Trophoblast cell (in vitro differentiated cells and primary cell): ENCODE measurements at regions not wholly inside any gene's neighbourhood (a gene's known extent, or its start where the extent isn't known, plus 50 kb on each side); places are given as distances from the start of the nearest gene placed in this dataset.
"Not testable (repeated sequence)": the region's sequence is repeated elsewhere in the genome, so short reads cannot be mapped to it uniquely, and the experiment has no call there.

Source experiments
- DNase-seq, 2 donors: peaks; one replicate each; pipeline ENCODE4 v3.0.0-alpha.2; 2016
- H2AFZ ChIP-seq: 2 replicates; pipeline ENCODE4 v1.6.1; 2013; ENCODE audit warnings: low read length, moderate library complexity, mild to moderate bottlenecking; ENCODE audit not compliant: insufficient read depth, poor library complexity
- H2AK5ac ChIP-seq: 2 replicates; pipeline ENCODE4 v1.6.1; 2013; ENCODE audit warnings: mild to moderate bottlenecking, low read length
- H2BK120ac ChIP-seq: 2 replicates; pipeline ENCODE4 v1.6.1; 2013; ENCODE audit warnings: low read length, mild to moderate bottlenecking, moderate library complexity; ENCODE audit not compliant: insufficient read depth, poor library complexity
- H2BK12ac ChIP-seq: 2 replicates; pipeline ENCODE4 v1.6.1; 2013; ENCODE audit warnings: mild to moderate bottlenecking, low read length, moderate library complexity
- H2BK5ac ChIP-seq: 2 replicates; pipeline ENCODE4 v1.6.1; 2013; ENCODE audit warnings: low read length, low read depth, moderate library complexity, mild to moderate bottlenecking; ENCODE audit not compliant: poor library complexity
- H3K14ac ChIP-seq: 2 replicates; pipeline ENCODE4 v1.6.1; 2013; ENCODE audit warnings: mild to moderate bottlenecking, low read length
- H3K18ac ChIP-seq: 2 replicates; pipeline ENCODE4 v1.6.1; 2013; ENCODE audit warnings: mild to moderate bottlenecking, low read length
- H3K23ac ChIP-seq: 2 replicates; pipeline ENCODE4 v1.6.1; 2013; ENCODE audit warnings: low read length
- H3K27ac ChIP-seq: 2 replicates; pipeline ENCODE4 v1.5.1; 2013; ENCODE audit warnings: low read depth, mild to moderate bottlenecking, inconsistent platforms, low read length, moderate library complexity
- H3K27me3 ChIP-seq: 2 replicates; pipeline ENCODE4 v1.6.1; 2013; ENCODE audit warnings: inconsistent platforms, mild to moderate bottlenecking, low read length, moderate library complexity; ENCODE audit not compliant: insufficient read depth
- H3K36me3 ChIP-seq, 2 experiments: 1 replicate in 1 of 2; 2 replicates in 1 of 2; pipeline ENCODE4 v1.6.1; 2013; ENCODE audit warnings: low read length in 2 of 2, mild to moderate bottlenecking in 2 of 2, moderate library complexity in 1 of 2; ENCODE audit not compliant: insufficient read depth in 2 of 2, control insufficient read depth in 1 of 2
- H3K4ac ChIP-seq: 2 replicates; pipeline ENCODE4 v1.6.1; 2013; ENCODE audit warnings: low read depth, mild to moderate bottlenecking, low read length, moderate library complexity
- H3K4me1 ChIP-seq, 2 experiments: 1 replicate in 1 of 2; 2 replicates in 1 of 2; pipeline ENCODE4 v1.6.1; 2013; ENCODE audit warnings: low read length in 2 of 2, mild to moderate bottlenecking in 2 of 2, moderate library complexity in 1 of 2; ENCODE audit not compliant: insufficient read depth in 2 of 2, control insufficient read depth in 1 of 2
- H3K4me2 ChIP-seq: 2 replicates; pipeline ENCODE4 v1.6.1; 2013; ENCODE audit warnings: inconsistent platforms, mild to moderate bottlenecking, low read length, moderate library complexity
- H3K4me3 ChIP-seq: 2 replicates; pipeline ENCODE4 v1.5.1; 2013; ENCODE audit warnings: mild to moderate bottlenecking, low read depth, low read length, inconsistent platforms
- H3K79me1 ChIP-seq: one replicate; pipeline ENCODE4 v1.6.1; 2013; ENCODE audit warnings: low read length
- H3K79me2 ChIP-seq: 2 replicates; pipeline ENCODE4 v1.6.1; 2013; ENCODE audit warnings: low read length, mild to moderate bottlenecking; ENCODE audit not compliant: control insufficient read depth, insufficient read depth, poor library complexity
- H3K9ac ChIP-seq: 2 replicates; pipeline ENCODE4 v1.6.1; 2013; ENCODE audit warnings: mild to moderate bottlenecking, low read length
- H3K9me3 ChIP-seq: 2 replicates; pipeline ENCODE4 v1.6.1; 2013; ENCODE audit warnings: low read depth, mild to moderate bottlenecking, control low read depth, inconsistent platforms, low read length; ENCODE audit not compliant: insufficient read depth
- H4K12ac ChIP-seq: 2 replicates; pipeline ENCODE4 v1.6.1; 2013; ENCODE audit warnings: low read depth, mild to moderate bottlenecking, low read length, moderate library complexity
- H4K8ac ChIP-seq: 2 replicates; pipeline ENCODE4 v1.6.1; 2013; ENCODE audit warnings: low read depth, mild to moderate bottlenecking, low read length, moderate library complexity
- H4K91ac ChIP-seq: one replicate; pipeline ENCODE4 v1.6.1; 2013; ENCODE audit warnings: low read depth, mild to moderate bottlenecking, low read length, moderate library complexity
- WGBS: extraction: QIAGEN DNeasy Blood & Tissue Kit; methylation state at CpG from one replicate; pipeline ENCODE4 v1.1.7; 2013; ENCODE audit warnings: missing lambda C conversion rate; ENCODE audit not compliant: insufficient read length, insufficient coverage; ENCODE audit errors: extremely low coverage; 5-methylcytosine and 5-hydroxymethylcytosine counted together

DNA sequence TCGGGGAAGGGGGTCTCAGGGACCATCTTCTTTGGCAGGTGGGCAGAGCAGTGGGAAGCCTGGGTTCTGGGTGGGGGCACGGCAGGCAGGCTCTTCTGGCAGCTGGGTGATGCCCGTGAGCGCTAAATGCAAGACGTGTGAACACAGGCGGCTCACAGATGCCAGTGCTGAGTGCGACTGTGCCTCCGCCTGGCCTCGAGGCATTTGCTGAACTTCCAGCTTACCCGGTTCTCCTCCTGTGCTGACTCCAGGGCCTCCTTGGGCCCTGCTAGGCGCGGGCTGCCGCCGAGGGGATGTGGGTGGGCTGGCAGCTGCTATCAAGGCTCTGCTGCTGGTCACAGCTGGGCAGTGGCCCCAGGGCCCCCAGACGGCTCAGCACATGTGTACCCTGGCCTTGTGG, 3947.8 kb upstream of the TPTE start:
- not testable (repeated sequence) for H3K18ac ChIP-seq, H3K4me1 ChIP-seq, H3K4me3 ChIP-seq, H2AK5ac ChIP-seq, DNase-seq, H3K27me3 ChIP-seq, H3K4me2 ChIP-seq, H3K23ac ChIP-seq, H2BK5ac ChIP-seq, H3K36me3 ChIP-seq, H3K9ac ChIP-seq, H4K8ac ChIP-seq, H3K4ac ChIP-seq, H4K91ac ChIP-seq, H3K27ac ChIP-seq, H4K12ac ChIP-seq, H3K14ac ChIP-seq, H2BK120ac ChIP-seq, H3K9me3 ChIP-seq, H2BK12ac ChIP-seq, H3K79me2 ChIP-seq, H2AFZ ChIP-seq, H3K79me1 ChIP-seq
- WGBS = no CpG with 5 or more reads among the region's 15 CpGs

DNA sequence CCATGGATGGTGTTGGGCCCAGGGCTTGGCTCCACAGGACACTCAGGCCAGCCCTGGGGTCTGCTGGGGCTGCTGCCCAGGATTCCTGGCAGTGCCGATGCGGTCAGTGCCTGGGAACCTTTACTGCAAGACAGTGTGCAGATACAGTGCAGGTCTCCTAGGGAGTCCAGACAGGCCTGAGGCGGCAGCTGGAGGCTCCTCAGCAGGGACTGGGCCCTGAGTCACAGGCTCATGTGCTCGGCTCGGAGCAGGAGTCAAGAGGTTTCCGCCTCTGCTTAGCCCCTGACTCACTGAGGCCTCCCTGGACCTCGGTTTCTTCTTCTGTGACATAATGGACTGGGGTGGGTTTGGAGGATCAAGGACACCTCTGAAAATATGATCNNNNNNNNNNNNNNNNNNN, 3941.6 kb upstream of the TPTE start:
- not testable (repeated sequence) for H3K36me3 ChIP-seq, H2BK120ac ChIP-seq, H2BK5ac ChIP-seq, H3K4me1 ChIP-seq, H3K14ac ChIP-seq, H3K79me2 ChIP-seq, H3K9ac ChIP-seq, H4K12ac ChIP-seq, H3K9me3 ChIP-seq, H2AK5ac ChIP-seq, H4K91ac ChIP-seq, H2AFZ ChIP-seq, DNase-seq, H3K18ac ChIP-seq, H4K8ac ChIP-seq, H3K4ac ChIP-seq, H2BK12ac ChIP-seq, H3K27me3 ChIP-seq, H3K4me2 ChIP-seq, H3K79me1 ChIP-seq, H3K4me3 ChIP-seq, H3K27ac ChIP-seq, H3K23ac ChIP-seq
- no CpG with 5 or more reads among the region's 7 CpGs for WGBS
